RPMI7951 (cell line): ENCODE measurements at regions not wholly inside any gene's neighbourhood (a gene's known extent, or its start where the extent isn't known, plus 50 kb on each side); places are given as distances from the start of the nearest gene placed in this dataset.
A peak's percentile ranks its signal among the peaks of the same experiment; 100 is the strongest.

Experiments used
- DNase-seq: peaks from one replicate; pipeline ENCODE4 v3.0.0-alpha.2; 2012; ENCODE audit warnings: low read depth

- DNase-seq, result no peak
Observed at GRCh38 chr10:76735866-76736265, 901.7 kb downstream of the KCNMA1 start.

GRCh38 chr10:76733441-76733936 lies 904.1 kb downstream of the KCNMA1 start:
- no peak for DNase-seq

GRCh38 chr10:76732306-76732705 lies 905.3 kb downstream of the KCNMA1 start:
- DNase-seq, result no peak

- no peak for DNase-seq
Observed at GRCh38 chr10:76729841-76730487, 907.6 kb downstream of the KCNMA1 start.

- no peak for DNase-seq
Observed at GRCh38 chr10:76729346-76729745, 908.3 kb downstream of the KCNMA1 start.

- no peak for DNase-seq
Observed at GRCh38 chr10:76727038-76727437, 910.6 kb downstream of the KCNMA1 start.

GRCh38 chr10:76723844-76724243 lies 913.8 kb downstream of the KCNMA1 start:
- DNase-seq, result no peak

GRCh38 chr10:76721891-76722505 lies 915.6 kb downstream of the KCNMA1 start:
- DNase-seq, result no peak

GRCh38 chr10:76719006-76719405 lies 918.6 kb downstream of the KCNMA1 start:
- no peak for DNase-seq

- peak; percentile 35 for DNase-seq
Observed at GRCh38 chr10:76717141-76717540, 920.5 kb downstream of the KCNMA1 start.

- no peak for DNase-seq
Observed at GRCh38 chr10:76711222-76711997, 926.2 kb downstream of the KCNMA1 start.

GRCh38 chr10:76700241-76700640 lies 937.4 kb downstream of the KCNMA1 start:
- DNase-seq, result no peak

GRCh38 chr10:76697923-76698322 lies 939.7 kb downstream of the KCNMA1 start:
- DNase-seq, result no peak

GRCh38 chr10:76695069-76695468 lies 942.5 kb downstream of the KCNMA1 start:
- no peak for DNase-seq

- DNase-seq, result no peak
Observed at GRCh38 chr10:76686201-76686600, 951.4 kb downstream of the KCNMA1 start.

- no peak for DNase-seq
Observed at GRCh38 chr10:76684968-76685367, 952.6 kb downstream of the KCNMA1 start.

GRCh38 chr10:76681153-76681552 lies 956.5 kb downstream of the KCNMA1 start:
- DNase-seq, result no peak

- no peak for DNase-seq
Observed at GRCh38 chr10:76679030-76679429, 958.6 kb downstream of the KCNMA1 start.

GRCh38 chr10:76675951-76676587 lies 961.5 kb downstream of the KCNMA1 start:
- peak; percentile 87 for DNase-seq

- DNase-seq, result no peak
Observed at GRCh38 chr10:76675561-76675950, 962.1 kb downstream of the KCNMA1 start.

GRCh38 chr10:76667408-76668370 lies 969.9 kb downstream of the KCNMA1 start:
- DNase-seq, result no peak
